GM18508 (cell line): ENCODE measurements at regions not wholly inside any gene's neighbourhood (a gene's known extent, or its start where the extent isn't known, plus 50 kb on each side); places are given as distances from the start of the nearest gene placed in this dataset.

Source experiments
- ATAC-seq: cut with Tn5 transposase; IDR thresholded peaks from one replicate; pipeline ENCODE4 v1.9.1; 2021; ENCODE audit warnings: moderate number of reproducible peaks; ENCODE audit not compliant: insufficient read depth, unreplicated experiment

DNA sequence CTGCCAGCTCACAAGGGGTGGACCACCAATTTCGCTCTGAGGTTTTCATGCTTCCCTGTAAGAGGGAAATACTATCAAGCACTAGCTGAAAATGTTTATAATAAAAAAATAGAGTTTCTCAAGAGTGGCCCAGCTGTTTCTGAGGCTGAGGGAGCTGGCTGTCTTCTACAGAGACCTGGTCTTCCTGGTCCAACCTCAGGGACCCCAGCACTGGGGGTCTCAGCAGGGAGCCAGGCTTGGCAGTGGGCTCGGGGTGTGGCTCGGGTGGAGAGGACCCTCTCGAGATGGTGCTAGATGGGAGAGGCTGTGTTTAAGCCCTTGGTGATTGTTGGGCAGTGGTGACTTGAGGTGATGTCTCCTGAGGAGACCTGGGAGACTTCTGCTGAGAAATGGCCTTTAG lies 87.3 kb upstream of the SHH start:
- no peak for ATAC-seq

DNA sequence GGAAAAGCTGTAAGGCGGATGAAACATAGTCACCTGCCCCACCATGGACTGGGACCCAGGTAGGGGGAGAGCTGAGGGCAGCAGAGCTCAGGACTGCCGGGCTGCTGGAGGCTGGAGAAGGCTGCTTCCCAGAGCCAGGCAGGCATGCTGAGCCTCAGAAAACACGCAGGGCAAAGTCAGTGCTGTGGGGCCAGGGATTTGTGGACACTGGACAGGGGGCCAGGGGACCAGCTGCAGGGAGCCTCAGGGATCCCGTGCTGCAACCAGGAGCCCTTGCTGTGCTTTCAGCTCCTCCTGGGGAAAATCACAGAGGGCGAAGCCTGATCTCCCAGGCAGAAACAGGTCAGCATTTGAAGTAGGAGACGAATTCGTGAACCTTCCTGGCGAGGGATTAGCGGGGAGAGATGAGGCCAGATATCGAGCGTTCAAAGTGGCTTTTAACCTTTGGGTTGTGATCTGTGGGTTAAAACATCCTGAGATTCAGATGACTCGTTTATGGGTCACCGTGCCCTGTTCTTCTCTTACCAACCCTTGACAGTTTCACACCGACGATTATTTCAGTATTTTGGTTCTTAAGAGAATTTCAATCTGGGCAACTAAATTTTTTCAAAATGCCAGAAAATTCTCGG lies 85.6 kb upstream of the SHH start:
- ATAC-seq: no peak

DNA sequence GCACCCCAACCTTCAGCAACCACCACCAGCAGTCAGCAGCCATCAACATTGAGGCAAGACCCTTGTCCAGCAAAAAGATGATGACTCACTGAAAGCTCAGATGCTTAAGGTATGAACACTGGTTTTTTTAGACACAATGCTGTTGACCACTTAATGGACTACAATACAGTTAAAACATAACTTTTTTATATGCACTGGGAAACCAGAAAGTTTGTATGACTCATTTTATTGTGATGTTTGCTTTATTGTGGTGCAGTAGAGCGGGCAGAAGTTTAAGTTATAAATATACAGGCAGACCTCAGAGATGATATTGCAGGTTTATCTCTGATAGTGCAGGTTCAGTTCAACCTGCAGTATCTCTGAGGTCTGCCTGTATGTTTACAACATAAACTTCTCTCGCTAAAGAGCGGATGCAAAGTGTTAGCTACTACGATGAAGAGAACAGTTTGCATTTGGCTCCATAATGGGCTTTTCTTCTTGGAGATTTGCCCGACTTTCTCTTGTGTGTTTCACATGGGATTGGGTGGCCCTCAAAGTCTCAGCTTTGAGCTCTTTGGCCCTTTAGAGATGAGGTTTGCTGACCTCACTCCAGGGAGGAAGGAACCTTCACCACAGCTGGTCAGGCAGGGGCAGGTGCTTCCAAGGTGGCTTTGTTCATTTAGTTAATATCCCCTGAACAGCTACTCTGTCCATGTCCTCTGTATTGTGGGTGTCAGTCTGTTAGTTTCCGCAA lies 84.4 kb upstream of the SHH start:
- no peak for ATAC-seq

DNA sequence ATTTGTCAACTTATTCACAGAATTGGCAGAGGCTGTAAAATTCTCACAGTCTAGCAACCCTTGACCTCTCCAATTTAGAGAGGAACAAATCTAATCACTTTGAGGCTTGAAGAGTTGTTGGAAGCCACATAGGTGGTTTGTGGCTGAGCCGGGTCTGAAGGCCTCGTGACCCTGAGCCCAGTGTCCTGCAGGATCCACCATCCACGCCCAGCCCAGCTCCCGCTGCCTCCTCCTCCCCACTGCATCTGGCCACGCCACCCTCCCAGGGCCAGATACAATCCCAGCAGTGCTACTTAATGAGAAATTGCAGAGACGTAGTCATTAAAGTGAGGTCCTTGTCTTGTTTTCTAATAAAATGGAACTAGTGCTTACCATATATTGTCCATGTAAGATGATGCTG lies 81.4 kb upstream of the SHH start:
- ATAC-seq: no peak

DNA sequence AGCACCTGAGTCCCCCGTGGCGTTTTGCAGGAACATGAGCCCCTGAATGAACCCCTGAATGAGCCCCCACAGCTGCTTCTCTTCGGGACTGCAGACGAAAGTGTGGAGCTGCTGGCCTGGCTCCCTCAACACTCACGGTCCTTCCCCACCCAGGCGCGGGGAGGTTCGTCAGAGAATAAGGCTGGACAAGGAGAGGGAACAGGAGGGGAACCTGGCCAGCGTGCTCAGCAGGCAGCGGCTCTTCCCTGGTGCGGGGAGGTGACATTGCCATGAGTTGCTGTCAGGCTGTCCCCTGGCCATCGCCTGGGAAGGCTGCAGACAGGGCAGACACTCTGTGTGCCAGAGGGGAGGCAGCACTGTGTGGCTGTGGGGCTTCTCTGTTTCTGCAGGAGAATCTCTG lies 80.9 kb upstream of the SHH start:
- ATAC-seq: no peak

DNA sequence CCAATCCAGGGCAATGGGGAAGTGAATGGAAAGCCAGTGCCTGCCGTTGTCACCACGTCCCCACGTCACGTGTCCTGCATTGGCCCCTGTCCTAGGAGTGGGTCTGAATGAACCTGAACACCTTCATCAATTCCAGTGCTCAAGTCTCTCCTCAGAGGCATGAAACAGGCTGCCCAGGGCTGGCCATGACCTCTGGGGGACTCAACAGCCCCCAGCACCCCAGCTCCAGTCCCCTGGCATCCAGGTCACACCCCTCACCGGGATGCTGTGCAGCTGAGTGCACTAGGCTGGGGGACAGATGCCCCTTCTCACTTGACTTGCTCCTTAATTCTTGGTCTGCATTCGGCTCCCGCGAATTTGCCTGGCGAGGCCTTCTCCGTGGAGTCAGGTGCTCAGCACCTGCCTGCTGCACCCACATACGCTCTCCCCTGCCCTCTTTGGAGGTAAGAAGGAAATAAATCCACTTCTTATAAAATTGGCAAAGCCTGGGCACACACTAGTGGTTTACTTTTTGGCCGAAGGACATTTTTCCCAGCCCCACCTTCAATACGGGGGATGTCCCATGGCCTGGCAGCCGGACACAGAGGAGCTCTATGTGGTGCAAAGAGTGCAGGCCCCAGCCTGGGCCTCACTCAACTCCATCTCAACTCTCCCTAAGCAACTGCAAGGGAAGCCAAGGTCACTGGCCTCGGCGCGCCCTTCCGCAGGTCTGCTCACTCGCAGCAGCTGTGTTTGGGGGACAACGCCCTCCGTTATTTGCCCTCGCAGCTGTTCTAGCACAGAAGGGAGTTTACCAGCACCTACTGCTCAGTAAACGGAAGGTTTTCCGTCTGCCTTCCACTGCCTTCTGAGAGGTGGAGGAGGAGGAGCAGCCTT lies 77.6 kb upstream of the SHH start:
- ATAC-seq: no peak

DNA sequence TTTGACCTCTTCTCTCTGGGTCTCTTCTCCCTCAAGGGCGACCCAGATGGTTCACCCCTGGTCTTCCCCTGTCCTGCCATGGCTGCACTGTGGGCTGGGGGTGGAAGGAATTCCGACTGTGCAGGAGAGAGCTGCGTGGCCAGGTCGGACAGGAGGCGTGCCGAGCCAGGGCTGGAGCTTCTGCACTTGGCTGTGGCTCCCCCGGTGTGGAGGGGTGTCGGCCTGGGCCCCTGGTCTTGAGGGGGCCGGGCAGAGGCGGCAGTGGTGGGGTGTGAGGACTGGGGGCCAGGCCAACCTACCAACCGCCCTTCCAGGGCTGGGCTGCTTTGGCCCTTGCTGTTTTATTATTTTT lies 74.9 kb upstream of the SHH start:
- ATAC-seq: no peak

DNA sequence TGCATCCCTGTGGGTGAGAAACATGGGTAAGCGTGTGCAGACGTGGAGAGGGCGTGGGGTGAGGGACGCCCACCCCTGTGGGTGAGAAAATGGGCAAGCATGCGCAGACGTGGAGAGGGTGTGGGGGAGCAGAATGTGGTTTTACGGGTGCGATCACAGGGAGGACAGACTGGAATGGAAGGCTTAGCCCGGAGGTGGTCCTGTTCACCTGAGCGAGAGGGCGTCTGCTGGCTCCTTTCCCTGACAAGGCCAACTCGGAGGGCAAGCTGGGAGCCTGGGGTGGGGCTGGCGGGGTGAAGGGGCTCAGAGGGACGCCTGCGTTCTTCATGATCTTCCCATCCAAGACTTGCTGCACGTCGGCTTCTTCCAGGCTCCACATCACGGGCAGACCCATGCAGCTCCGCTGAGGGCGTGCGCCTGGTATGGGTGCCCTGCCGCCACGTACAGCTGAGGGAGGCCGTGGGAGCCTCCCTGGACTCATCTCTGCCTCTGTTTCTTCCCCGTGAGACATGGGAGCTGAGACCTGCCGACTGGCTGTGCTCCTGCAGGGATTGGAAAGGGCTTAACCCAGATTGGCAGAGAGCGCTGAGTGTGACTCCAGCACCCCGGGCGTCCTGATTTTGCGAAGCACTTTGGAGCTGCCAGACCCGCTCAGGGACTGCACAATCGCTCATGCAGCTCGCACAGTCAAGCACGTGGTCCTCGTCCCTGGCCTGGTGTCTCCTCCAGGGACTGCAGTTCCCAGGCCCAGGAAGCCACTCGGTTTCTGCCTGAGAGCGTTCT lies 74.3 kb upstream of the SHH start:
- ATAC-seq: no peak

DNA sequence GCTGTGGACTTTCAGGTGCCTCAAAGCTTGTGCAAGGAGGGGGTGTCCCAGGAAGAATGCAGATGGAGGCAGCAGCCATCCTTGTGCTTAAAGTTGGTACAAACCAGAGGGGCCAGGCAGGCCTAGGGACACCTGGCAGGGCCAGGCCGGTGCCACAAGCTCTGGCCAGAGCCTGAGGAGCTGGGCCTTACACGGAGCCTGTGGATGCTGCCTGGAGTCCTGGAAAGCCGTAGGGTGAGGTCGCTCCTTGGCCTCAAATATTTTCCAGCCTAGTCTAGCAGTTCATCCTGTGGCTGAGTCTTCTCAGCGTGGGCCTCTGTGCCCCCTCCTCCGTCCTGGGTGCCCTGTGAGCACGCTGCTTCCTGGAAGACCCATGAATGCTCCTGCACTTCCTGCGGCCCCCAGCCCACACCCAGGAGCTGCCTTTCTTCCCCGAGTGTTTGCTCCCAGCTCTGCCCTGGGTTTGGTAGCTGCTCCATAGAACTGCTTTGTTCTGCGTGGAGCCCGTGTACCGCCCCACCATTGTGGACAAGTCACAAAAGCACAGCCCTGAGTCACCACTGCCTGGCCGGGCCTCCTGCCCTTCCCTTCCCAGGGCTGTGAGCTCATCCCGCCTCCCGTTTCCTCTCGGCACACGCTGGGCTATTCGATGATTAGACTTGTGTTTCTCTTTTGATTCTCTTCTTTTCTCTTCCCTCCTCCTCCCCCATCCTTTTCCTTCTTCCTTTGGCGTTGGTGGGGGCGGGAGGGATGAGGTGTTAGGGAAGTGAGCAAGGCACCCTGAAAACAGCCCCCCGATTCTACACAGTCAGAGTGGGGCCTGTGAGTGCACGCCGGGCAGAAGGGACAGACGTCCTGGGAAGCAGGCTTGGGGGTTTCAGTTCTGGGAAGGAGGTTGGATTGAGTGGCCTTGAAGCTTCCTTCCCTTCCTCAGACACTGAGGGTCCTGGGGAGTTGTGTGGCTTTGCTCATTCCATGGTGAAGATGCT lies 73.2 kb upstream of the SHH start:
- no peak for ATAC-seq

DNA sequence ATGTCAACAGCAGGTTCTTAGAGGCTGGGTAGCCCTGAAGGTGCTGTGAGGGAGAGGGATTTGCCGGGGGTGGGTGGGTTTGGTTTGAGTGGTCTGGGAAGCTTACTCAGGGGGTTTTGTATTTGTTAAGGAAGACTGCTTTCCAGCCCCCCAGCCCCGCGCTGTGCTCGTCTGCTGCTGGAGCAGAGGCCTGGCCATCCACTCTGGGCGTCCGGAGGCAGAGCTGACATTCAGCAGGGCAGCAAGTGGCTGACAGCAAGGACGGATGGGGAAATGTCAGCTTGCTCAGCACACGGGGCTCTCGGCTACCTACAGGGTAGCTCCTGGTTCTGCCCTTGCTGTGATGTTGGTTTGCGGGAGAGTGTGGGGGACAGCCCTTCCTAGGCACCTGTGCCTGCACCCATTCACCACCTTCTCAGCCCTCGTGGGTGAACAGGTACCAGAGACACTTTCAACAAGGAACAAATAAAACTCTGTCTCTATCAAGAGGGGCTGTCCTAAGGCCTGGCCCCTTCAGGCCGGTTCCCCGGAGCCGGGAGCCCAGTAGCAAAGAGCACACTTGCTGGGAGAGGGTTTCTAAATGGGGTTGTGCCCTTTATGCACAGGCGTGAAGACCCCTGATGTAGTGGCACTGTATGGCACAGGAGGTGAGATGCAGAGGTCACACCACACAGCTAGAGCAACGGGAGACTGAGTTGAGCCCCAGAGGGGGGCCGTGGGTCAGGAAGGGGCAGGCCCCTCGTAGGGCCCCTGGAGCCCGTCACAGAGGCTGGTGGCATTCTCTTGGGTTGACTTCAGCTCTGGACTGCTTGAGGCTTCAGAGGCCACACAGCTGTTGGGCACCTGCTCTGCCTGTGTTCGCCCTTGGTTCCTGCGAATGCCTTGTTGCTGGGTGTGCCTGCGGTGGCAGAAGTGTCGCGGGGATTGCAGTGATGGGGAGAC lies 72.2 kb upstream of the SHH start:
- ATAC-seq: no peak

DNA sequence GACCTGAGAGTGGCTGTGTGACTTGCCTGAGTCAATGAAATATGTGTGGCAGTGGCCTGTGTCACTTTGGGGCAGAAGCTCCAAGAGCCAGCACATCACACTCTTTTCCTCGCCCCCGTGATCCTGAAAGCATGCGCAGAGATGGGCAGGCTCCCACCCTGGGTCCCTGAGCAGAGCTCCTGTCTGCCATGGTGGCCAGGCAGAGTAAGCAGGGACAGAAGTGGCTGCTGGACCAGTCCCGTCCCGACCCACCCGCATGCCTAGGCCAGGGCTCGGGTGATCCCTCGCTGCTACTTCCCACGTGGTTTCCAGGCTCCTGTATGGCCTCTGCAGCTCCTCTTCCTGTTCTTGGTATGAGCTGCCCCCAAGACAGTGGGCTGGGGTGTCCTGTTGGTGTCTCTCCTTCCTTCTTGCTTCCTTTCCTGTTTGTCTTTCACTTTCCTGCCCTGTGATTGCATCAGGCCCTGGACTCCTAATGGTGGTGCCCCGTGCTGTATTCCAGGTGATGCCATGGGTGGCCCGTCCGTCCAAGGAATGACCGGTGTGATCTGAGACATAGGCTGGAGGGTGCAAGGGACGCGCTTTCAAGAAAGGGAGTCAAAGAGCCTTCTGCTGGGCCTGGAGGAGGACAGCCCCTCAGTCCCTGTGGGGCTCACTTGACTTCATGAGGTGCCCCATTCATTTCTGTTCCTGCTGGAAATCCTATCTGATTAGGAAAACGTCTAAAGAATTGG lies 71.4 kb upstream of the SHH start:
- ATAC-seq: no peak

DNA sequence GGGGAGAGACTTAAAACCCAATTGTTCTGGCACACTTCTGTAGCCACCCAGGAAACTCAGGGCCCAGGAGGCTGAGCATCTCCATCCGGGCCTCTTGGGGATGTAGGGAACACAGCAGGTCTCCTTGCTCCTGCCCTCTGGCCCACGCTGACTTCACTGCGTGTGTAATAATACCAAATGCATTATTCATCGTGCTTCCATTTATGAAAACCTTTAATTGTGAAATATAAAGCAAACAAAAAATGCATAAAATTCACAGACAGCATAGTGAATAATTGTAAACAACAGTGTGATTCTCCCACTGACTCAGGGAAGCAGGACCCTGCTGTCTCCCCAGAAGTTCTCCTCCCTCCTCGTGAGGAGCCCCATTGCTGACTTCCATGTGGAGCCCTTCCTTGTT lies 70.3 kb upstream of the SHH start:
- no peak for ATAC-seq

DNA sequence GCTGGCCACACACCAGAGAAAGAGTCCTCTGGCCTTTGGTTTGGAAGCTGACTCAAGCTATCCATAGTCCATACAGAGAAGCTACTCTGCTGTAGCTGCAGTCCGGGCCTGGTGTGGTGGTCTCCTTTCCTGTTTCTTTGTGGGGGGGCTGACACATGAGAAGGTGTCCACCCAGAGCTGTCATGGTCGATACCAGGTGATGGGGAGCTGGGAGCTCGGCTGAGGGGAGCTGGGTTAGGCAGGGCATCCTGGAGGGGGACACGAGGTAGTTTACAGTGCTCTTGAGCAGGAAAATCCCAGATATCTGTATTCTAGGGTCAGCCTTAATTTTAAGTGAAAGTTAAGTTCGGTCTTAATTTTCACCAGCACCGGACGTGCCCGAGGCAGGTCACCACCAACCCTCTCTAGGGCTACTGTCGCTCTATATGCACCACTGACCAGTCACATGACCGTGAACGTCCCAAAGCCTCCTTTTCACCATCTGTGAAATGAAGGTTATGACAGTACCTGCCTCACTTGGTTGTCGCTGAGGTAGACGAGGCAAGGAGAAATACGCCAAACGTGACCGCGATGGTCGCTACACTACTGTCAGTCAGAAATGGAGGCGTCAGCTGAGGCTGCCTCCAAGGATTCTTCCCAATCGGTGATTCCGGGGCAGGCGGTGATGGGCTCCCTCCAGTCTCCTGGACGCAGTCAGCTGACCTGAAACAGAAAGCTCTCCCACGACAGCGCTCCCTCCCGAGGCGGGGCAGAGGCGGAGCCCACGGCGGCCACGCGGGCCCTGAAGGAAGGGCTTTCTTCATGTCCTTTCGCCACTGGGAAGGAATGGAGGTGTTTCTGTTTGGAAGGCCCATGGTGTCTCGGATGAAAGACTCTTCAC lies 69.4 kb upstream of the SHH start:
- ATAC-seq: no peak

DNA sequence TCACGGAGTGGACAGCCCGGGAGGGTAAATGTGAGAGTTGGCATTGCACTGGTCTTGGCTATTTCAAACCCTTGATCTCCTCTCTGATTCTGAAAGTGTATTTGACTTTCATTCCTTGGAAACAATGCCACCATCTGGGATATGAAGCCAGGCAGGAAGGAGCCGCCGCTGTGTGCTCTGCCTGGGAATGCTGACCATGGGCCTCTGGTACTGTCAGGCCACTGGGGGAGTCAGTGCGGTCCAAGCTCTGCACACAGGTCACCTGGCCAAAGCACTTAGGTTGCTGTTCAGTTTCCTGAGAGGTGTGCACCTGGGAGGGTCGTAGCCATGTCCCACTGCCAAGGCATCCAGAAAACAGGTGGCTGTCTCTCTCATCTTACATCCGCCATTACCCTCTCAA lies 68.5 kb upstream of the SHH start:
- no peak for ATAC-seq

DNA sequence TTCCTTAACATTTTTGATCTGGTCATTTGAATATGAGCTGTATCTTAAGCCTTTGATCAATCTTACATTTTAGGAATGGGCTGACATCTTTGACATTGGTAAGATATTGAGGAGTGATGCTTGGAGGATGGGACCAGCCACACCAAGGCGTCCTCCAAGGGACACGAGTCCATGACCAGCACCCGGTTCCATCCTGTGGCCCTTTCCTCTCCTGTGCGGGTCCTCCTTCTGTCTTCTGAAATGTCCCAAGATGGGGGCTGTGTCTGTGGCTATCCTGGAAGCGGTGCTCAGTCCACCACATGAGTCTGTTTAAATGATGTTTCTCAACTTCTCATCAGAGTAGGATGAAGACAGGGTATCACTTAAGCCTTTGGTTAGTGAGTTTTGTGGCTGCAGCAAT lies 67.3 kb upstream of the SHH start:
- no peak for ATAC-seq

DNA sequence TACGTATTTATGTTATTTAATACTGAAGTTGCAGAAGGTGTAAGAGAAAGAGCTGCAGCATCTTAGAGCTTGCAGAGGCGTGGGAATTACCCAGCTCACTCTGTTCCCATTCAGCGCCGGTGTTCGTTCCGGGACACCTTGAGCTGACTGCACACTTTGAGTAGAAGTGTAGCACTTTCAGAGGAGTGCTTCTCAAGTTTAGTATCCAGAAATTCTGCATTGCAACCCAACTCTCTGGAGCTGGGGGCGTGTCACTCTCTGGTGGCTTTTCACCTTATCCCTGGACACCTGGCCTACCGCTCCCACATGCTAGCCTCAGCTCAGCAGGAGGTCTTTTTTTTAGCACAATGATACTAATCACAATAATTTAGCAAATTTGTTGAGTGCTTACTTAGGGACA lies 66.4 kb upstream of the SHH start:
- ATAC-seq: no peak

DNA sequence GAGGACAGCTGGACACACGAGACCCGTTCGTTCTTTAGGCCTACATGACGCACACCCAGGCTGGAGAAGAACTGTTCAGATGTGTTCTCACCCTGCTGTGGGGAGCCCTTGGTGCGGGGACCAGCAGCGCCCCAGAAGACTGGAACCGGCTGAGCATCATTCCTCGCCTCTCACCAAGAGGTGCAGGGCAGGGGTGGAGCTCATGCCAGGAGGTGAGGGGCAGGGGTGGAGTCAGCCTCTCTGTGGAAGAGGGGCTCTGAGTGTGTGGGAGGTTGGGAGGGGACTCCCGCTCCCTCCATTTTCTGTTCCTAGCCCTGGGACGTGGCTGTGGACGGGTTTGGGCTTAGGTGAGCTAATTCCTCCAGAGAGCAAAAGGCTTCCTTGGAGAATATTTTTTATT lies 66.0 kb upstream of the SHH start:
- no peak for ATAC-seq
